ENCODE measurements at regions not wholly inside any gene's neighbourhood (a gene's known extent, or its start where the extent isn't known, plus 50 kb on each side); places are given as distances from the start of the nearest gene placed in this dataset.

GRCh38 chr3:181133832-181134231 lies 144.3 kb upstream of the DNAJC19 start (continued):
- no peak for TF ChIP-seq CHD7 (IDR thresholded peaks at IDR 0.05; ENCODE audit: insufficient replicate concordance, low read length)
- TF ChIP-seq POLR2AphosphoS5 (IDR thresholded peaks at IDR 0.05; ENCODE audit: low read depth, low read length), result no peak
- no peak for TF ChIP-seq CREB1 (IDR thresholded peaks at IDR 0.05)
- no peak for TF ChIP-seq HDAC2 (IDR thresholded peaks at IDR 0.05; ENCODE audit: borderline replicate concordance in 1 of 2, low read depth in 2 of 2, low read length in 2 of 2)
- TF ChIP-seq MAX (IDR thresholded peaks at IDR 0.05), result no peak
- no peak for TF ChIP-seq SP4 (IDR thresholded peaks at IDR 0.05; ENCODE audit: low read length)
- no peak for TF ChIP-seq SRF (IDR thresholded peaks at IDR 0.05; ENCODE audit: low read depth, low read length)
- no peak for TF ChIP-seq FOSL1 (IDR thresholded peaks at IDR 0.05; ENCODE audit: insufficient read depth, low read depth, low read length)
- no peak for TF ChIP-seq NANOG (IDR thresholded peaks at IDR 0.05; ENCODE audit: insufficient read depth, low read depth, low read length, poor library complexity, severe bottlenecking)
- no peak for TF ChIP-seq ATF2 (IDR thresholded peaks at IDR 0.05; ENCODE audit: low read length)
- TF ChIP-seq YY1 (IDR thresholded peaks at IDR 0.05; ENCODE audit: low read depth, low read length), result no peak
